GM21723 (cell line): ENCODE measurements at regions not wholly inside any gene's neighbourhood (a gene's known extent, or its start where the extent isn't known, plus 50 kb on each side); places are given as distances from the start of the nearest gene placed in this dataset.
A peak's percentile ranks its signal among the peaks of the same experiment; 100 is the strongest.
"Not testable (repeated sequence)": the region's sequence is repeated elsewhere in the genome, so short reads cannot be mapped to it uniquely, and the experiment has no call there.

ENCODE experiments used
- ATAC-seq: cut with Tn5 transposase; IDR thresholded peaks from one replicate; pipeline ENCODE4 v1.9.1; 2021; ENCODE audit warnings: mild to moderate bottlenecking, moderate library complexity; ENCODE audit not compliant: unreplicated experiment

GRCh38 chrX:106493210-106493816 is 118.5 kb upstream of the RADX start:
- ATAC-seq: not testable (repeated sequence)

GRCh38 chrX:106499473-106499872 is 112.3 kb upstream of the RADX start:
- ATAC-seq: no peak

DNA sequence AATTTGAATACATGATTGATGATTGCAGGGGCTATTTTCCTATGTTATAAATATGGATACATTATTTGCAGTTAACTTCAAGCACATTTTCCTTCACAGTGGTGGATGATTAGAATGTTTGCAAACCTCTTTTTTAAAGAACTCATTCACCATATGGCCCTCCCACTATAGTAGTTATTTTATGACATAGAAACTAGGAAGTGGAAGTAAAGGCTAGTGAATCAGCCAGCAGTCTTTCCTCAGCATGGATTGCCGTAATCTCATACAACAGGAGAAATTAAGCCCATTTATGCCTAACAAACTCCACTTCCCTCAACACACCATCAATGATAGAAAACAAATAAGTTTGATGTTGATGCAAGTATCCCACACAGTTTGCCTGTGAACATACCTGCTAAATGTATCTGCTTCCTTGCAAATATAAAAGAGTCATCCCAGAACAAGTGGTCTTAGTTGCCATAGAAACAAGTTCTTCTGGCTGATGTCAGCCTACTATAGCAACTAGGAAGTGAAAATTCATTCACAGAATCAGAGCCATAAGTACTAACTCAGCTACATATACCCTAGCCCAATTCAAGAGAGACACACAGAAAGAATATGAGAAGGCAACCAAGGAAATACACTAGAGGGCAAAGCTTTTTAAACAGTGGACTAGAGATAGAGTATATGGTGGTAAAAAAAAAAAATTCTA is 100.9 kb upstream of the RADX start:
- ATAC-seq: peak; percentile 72
